ENCODE measurements at regions not wholly inside any gene's neighbourhood (a gene's known extent, or its start where the extent isn't known, plus 50 kb on each side); places are given as distances from the start of the nearest gene placed in this dataset.
A peak's percentile ranks its signal among the peaks of the same experiment; 100 is the strongest.

- TF ChIP-seq SPI1 (IDR thresholded peaks at IDR 0.05; ENCODE audit: borderline replicate concordance, low read depth) (no peak), POLR2AphosphoS5 (IDR thresholded peaks at IDR 0.05; ENCODE audit: low read depth) (no peak)
- TF ChIP-seq, protein P1, sequence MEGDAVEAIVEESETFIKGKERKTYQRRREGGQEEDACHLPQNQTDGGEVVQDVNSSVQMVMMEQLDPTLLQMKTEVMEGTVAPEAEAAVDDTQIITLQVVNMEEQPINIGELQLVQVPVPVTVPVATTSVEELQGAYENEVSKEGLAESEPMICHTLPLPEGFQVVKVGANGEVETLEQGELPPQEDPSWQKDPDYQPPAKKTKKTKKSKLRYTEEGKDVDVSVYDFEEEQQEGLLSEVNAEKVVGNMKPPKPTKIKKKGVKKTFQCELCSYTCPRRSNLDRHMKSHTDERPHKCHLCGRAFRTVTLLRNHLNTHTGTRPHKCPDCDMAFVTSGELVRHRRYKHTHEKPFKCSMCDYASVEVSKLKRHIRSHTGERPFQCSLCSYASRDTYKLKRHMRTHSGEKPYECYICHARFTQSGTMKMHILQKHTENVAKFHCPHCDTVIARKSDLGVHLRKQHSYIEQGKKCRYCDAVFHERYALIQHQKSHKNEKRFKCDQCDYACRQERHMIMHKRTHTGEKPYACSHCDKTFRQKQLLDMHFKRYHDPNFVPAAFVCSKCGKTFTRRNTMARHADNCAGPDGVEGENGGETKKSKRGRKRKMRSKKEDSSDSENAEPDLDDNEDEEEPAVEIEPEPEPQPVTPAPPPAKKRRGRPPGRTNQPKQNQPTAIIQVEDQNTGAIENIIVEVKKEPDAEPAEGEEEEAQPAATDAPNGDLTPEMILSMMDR (IDR thresholded peaks at IDR 0.05; ENCODE audit: insufficient read depth, low read length), result peak; percentile 66
Measured at GRCh38 chr1:221478050-221478949, 263.6 kb downstream of the DUSP10 start.
